ENCODE measurements at regions not wholly inside any gene's neighbourhood (a gene's known extent, or its start where the extent isn't known, plus 50 kb on each side); places are given as distances from the start of the nearest gene placed in this dataset.

- DNase-seq: no peak
Observed at GRCh38 chr16:27720731-27721530, 171.0 kb downstream of the KATNIP start.

DNA sequence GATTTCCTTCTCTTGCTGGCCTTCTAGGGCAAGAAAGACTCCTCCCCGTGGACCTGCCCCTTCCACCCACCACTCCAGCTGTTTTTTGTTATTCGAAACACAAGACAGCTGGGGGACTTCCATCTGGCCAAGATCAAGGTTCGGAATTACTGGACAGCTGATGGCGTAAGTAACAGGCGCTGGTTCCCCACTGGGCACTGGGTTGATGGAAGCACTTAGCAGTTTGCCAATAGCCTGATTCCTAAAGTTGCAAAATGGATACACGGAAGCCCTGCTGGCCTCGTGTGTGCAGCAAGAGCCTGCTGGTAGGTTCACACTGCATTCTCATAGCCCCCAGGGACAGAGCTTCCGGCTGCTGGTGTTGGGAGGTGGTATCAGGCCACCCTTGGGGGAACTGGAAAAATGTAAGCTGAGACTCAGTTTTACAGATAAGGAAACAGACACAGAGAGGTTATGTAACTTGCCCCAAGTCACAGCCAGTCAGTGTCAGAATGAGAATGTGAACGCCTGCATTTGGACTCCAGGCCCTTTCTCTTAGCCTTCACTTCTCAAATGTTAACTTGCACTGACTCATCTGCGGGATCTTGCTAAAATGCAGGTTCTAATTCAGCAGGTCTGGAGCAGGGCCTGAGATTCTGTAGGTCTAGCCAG, 171.7 kb downstream of the KATNIP start:
- no peak for DNase-seq

- no peak for DNase-seq
Observed at GRCh38 chr16:27722207-27722606, 172.3 kb downstream of the KATNIP start.

DNA sequence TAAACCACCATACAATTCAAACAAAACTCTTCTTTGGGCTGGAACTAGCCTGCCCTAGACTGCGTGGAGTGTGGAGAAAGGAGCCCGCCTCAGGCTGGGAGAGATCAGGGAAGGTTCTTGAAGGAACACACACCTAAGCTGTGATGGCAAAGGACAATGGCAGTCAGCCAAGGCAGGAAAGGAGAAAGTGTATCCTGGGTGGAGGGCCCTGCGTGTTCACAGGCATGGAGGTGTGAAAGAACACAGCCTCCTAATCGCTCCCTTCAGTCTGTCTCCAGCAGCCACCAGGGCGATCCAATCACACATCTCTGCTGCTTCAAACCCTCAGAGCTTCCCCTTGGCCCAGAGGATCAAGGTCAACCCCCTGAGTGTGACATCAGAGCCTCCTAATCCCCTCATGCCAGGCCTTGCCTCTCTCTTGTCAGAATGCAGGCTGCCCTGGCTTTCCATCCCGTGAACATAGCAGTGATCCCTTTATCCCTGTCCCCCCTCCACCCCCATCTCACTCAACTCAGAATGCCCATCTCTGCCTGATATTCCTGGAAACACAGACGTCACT, 173.0 kb downstream of the KATNIP start:
- DNase-seq: no peak

DNA sequence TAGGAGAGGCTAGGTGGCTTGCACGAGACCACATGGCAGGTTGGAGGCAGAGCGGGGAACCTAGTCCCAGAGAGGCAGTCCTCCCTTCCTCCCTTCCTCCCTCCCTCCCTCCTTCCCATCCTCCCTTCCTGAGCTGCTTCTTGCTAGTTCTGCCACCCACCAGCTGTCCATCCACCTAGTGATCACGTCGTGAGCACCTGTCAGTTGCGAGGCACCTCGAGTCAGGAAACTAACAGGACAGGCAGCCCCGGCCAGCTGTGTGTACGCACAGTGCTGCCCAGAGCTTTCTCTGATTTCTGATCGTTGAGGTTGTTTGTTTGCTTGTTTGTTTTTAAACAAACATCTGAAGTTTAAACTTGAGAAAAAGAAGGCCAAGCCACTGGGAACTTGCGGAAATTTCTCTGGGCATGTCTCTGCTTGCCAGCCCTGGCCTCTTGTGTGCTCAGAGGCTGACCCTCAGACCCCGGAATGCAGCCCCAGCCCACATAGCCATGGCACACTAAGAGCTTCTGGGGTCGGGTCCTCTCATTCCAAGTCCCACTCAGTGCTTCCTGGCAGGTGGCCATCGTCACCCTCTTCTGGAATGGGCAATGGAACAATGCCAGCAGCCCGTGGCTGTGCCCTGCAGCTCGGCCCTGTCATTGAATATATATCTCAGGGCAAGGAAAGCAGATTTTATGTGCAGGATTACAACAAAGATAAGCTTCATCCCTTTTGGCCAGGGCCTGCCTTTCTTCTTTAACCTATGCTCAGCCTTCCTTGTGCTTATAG, 174.0 kb downstream of the KATNIP start:
- no peak for DNase-seq

DNA sequence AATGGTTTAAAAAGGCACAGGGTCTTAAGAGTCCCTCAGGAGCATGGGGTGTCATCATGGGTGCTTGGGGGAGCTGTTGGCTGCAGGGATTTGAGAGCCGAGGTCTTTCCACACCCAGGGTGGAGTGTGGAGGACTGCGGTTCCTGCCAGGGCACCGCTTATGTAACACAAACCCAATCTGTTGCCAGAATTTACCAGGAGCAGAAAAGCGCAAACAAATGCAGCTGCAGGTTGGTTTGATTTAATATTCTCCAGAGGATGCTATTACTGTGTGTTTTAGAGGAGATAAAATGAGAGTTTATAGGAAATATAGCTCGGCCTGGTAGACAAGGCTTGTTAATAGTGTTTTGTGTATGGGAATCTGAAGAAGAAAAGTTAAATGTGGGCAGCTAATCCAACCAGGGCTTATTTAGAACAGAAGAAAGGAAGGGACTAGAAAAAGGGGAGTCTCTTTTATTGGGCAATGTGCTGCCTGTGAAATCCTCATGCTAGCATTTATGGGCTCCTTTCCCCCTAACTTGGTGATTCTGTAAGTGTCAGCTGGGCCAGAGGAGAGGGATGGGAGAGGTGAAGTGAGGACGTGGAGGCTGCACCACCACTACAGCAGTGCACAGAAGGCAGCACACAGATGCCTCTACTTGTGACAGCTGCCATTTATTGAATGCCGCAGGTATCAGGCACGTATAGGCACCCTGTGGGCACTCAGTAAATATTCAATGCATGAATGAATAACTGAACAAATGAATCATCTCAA, 174.7 kb downstream of the KATNIP start:
- peak; percentile 1 to 23 for DNase-seq

- DNase-seq: no peak
Observed at GRCh38 chr16:27725236-27726000, 175.5 kb downstream of the KATNIP start.

DNA sequence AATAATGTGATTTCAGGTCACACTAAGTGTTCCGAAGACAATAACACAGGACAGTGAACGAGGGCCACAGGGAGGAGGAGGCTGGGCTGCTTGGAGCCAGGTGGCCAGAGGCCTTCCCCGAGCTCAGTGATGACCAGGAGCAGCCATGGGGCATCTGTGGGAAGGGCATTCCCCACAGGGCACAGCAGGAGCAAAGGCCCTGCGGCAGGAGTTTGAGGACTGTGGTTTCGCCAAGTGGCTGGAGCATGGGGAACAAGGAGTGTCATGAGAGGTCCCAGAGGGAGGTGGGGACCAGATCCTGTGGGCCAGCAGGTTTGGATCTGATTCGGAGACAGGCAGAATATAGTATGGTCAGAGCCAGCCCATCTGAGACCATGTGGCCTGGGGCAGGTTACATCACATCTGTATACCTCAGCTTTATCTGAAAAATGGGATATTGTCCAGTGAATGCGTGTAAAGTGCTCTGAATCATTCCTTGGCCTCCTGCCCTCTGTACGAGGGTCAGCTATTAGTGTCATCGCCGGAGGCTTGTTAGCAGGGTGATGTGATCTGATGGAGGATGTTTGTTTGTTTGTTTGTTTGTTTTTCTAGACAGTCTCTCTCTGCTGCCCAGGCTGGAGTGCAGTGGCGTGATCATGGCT, 176.8 kb downstream of the KATNIP start:
- no peak for DNase-seq

GRCh38 chr16:27727941-27728340, 178.0 kb downstream of the KATNIP start:
- no peak for DNase-seq

GRCh38 chr16:27728691-27729090, 178.7 kb downstream of the KATNIP start:
- no peak for DNase-seq

DNA sequence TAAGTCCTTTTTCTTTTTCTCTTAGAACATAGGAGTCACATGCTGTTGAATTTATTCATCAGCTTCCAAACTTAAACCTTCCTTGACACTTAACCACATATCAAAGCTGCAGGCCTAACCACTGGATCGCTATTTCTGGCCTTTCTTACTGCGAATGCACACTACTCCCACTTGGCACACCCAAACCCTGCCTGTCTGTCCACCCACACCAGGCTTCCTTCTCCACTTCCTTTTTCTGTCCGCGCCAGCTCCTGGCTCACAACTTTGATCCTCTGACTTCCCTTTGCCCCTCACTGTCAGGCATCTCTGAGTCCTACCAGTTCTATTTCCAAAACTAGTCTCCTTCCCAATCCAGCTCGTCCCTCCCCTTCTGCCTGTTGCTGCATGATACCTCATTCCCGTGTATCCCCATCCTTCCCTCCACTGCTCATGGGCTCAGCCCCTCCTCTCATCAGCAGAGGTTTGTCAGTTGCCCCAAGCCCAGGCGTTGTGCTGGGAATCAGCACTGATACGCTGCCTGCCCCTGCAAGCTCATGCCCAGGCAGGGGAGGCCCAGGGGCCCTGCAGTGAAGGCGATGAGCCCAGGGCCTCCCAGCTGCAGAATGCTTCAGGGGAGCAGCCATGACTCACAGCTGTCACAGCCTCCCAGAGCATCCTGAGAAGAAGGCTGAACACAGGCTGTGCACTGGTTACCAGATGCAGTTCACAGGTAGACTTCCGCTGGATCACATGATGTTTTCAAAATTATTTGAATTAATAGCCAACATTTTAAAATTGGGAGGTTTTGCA, 179.8 kb downstream of the KATNIP start:
- no peak for DNase-seq

GRCh38 chr16:27730661-27731210, 180.8 kb downstream of the KATNIP start:
- DNase-seq: no peak

DNA sequence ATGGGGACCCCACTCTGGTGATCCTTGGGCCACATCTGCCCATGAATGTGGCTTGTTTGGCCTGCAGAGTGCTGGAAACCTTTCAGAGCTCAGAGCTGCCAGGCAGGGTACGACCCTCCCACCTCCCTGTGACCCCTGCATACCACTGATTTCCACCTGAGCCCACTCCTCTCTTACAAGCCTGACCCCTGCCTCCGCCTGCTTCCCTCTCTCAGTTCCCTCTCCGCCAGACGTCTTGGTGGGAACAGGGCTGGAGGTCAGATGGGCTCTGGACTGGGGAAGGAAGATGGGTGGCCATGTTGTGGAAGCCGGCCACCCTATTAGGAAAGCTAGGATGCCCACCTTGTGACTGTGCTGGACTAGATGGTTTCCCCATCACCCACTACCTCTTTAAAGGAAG, 185.1 kb downstream of the KATNIP start:
- DNase-seq: no peak

DNA sequence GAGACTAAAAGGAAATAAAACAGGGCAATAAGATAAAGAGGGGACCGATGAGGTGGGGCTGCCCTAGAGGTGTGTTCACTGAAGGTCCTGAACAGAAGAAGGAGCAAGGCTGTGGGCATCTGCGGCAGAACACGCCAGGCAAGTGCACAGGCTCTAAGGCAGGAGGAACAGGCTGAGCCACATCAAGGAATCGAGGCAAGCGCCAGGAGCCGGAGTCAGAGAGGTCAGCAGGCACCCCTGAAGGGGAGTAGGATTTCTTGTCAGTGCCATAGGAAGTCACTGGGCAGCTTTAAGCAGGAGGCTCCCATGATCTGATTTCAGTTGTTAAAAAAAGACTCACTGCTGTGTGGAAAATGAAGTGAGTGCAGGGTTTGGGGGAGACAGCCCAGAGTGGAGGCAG, 186.5 kb downstream of the KATNIP start:
- no peak for DNase-seq

GRCh38 chr16:27737513-27737912, 187.6 kb downstream of the KATNIP start:
- DNase-seq: no peak

Measured in cerebellar nuclear complex (tissue), 1 donor.